Breast epithelium (tissue), 3 donors: ENCODE measurements at regions not wholly inside any gene's neighbourhood (a gene's known extent, or its start where the extent isn't known, plus 50 kb on each side); places are given as distances from the start of the nearest gene placed in this dataset.

Experiments used
- CTCF ChIP-seq, 3 donors: fragments of 450-650 bp; IDR thresholded peaks; one replicate each; pipeline ENCODE4 v1.5.1; 2016 to 2017; ENCODE audit warnings: antibody characterized with exemption in 3 of 3, mild to moderate bottlenecking in 3 of 3, moderate library complexity in 3 of 3
- POLR2A ChIP-seq: fragments of 450-650 bp; IDR thresholded peaks from one replicate; pipeline ENCODE4 v1.6.1; 2016; ENCODE audit warnings: antibody characterized with exemption, mild to moderate bottlenecking, moderate library complexity
- POLR2AphosphoS5 ChIP-seq, 3 donors: sonication (generic); formaldehyde crosslinking; IDR thresholded peaks; one replicate each; pipeline ENCODE4 v1.6.1; 2017; ENCODE audit warnings: antibody characterized with exemption in 3 of 3

- no peak for TF ChIP-seq POLR2A
- no peak for TF ChIP-seq CTCF (IDR thresholded peaks at IDR 0.05)
- no peak for TF ChIP-seq POLR2AphosphoS5 (IDR thresholded peaks at IDR 0.05)
These were observed 157.3 kb upstream of the CHAC2 start for GRCh38 chr2:53610260-53610659.
